Stomach (tissue), 4 donors: ENCODE measurements at regions not wholly inside any gene's neighbourhood (a gene's known extent, or its start where the extent isn't known, plus 50 kb on each side); places are given as distances from the start of the nearest gene placed in this dataset.

Experiments
- CTCF ChIP-seq, 7 experiments: fragments of 450-650 bp in 4 of 7; fragments of 200-600 bp in 3 of 7; sonication (generic) in 3 of 7; IDR thresholded peaks; one replicate each; pipeline ENCODE4 v1.5.1; 2016 to 2019; ENCODE audit warnings: antibody characterized with exemption in 7 of 7, control low read depth in 2 of 7, mild to moderate bottlenecking in 1 of 7
- POLR2A ChIP-seq, 4 donors: fragments of 450-650 bp; IDR thresholded peaks; one replicate each; pipeline ENCODE4 v1.6.1; 2016; ENCODE audit warnings: antibody characterized with exemption in 4 of 4, control low read depth in 2 of 4, mild to moderate bottlenecking in 1 of 4, moderate library complexity in 1 of 4

- TF ChIP-seq CTCF (IDR thresholded peaks at IDR 0.05) (no peak), POLR2A (IDR thresholded peaks at IDR 0.05) (no peak)
These were observed 50.3 kb upstream of the ABCC9 start for GRCh38 chr12:21991526-21991925.
